K562 (cell line): ENCODE measurements at regions not wholly inside any gene's neighbourhood (a gene's known extent, or its start where the extent isn't known, plus 50 kb on each side); places are given as distances from the start of the nearest gene placed in this dataset.

ENCODE experiments used
- BCL6 ChIP-seq: fragments of 250-450 bp; sonication (Bioruptor Pico); IDR thresholded peaks from 2 replicates; pipeline ENCODE4 v1.4.0; 2020
- BRF2 ChIP-seq: IDR thresholded peaks from 3 replicates; pipeline ENCODE4 v1.6.1; 2011; ENCODE audit warnings: borderline replicate concordance, mild to moderate bottlenecking; ENCODE audit not compliant: insufficient read length, insufficient read depth
- CHD7 ChIP-seq: fragments of 200-600 bp; sonication (generic); IDR thresholded peaks from one replicate; pipeline ENCODE4 v1.6.1; 2012; ENCODE audit warnings: mild to moderate bottlenecking, low read depth, low read length, inconsistent platforms
- CREM ChIP-seq: IDR thresholded peaks from 2 replicates; pipeline ENCODE4 v1.6.1; 2014; ENCODE audit warnings: antibody characterized with exemption, low read depth
- DLX4 ChIP-seq: fragments of 250-450 bp; sonication (Bioruptor Pico); IDR thresholded peaks from 2 replicates; pipeline ENCODE4 v1.6.1; 2021; ENCODE audit warnings: mild to moderate bottlenecking
- FOS ChIP-seq: IDR thresholded peaks from 3 replicates; pipeline ENCODE4 v1.6.1; 2011; ENCODE audit not compliant: insufficient read length; ENCODE audit errors: extremely low read depth
- IRF1 ChIP-seq: sonication (generic); formaldehyde crosslinking; IDR thresholded peaks from 2 replicates; pipeline ENCODE4 v1.8.0; 2022; ENCODE audit warnings: missing genetic modification reagents, mild to moderate bottlenecking, borderline replicate concordance
- SIX5 ChIP-seq, 2 experiments: IDR thresholded peaks; 2 replicates each; pipeline ENCODE4 v1.6.1; 2011; ENCODE audit warnings: low read length in 2 of 2, borderline replicate concordance in 1 of 2, low read depth in 1 of 2, mild to moderate bottlenecking in 1 of 2, moderate library complexity in 1 of 2; ENCODE audit not compliant: insufficient read depth in 1 of 2
- SMAD3 ChIP-seq: fragments of 450-650 bp; formaldehyde crosslinking; conservative IDR thresholded peaks from 2 replicates; pipeline ENCODE4 v1.4.0; 2020; ENCODE audit warnings: mild to moderate bottlenecking
- ZNF12 ChIP-seq: sonication (generic); formaldehyde crosslinking; IDR thresholded peaks from 2 replicates; pipeline ENCODE4 v1.4.0; 2020; ENCODE audit warnings: mild to moderate bottlenecking, missing genetic modification reagents
- ZNF124 ChIP-seq: sonication (generic); formaldehyde crosslinking; IDR thresholded peaks from 2 replicates; pipeline ENCODE4 v1.8.1; 2022; ENCODE audit warnings: missing genetic modification reagents
- ZNF133 ChIP-seq: fragments of 250-450 bp; sonication (Bioruptor Pico); IDR thresholded peaks from 2 replicates; pipeline ENCODE4 v1.4.0; 2020; ENCODE audit warnings: mild to moderate bottlenecking
- ZNF217 ChIP-seq: sonication (generic); formaldehyde crosslinking; IDR thresholded peaks from 2 replicates; pipeline ENCODE4 v1.8.0; 2022; ENCODE audit warnings: mild to moderate bottlenecking, missing genetic modification reagents
- ZNF696 ChIP-seq: fragments of 250-450 bp; sonication (Bioruptor Pico); conservative IDR thresholded peaks from 2 replicates; pipeline ENCODE4 v1.4.0; 2020; ENCODE audit warnings: mild to moderate bottlenecking, moderate library complexity

GRCh38 chr7:87003872-87004798 is 55.3 kb downstream of the ELAPOR2 start (continued):
- TF ChIP-seq CHD7 (no peak), BCL6 (CRISPR knock-in tag) (no peak), BRF2 (no peak), SMAD3 (CRISPR knock-in tag) (0 out of 2 replicates have a peak, but pooled peaks have one; percentile 11), ZNF696 (CRISPR knock-in tag) (no peak), ZNF124 (no peak), ZNF12 (CRISPR knock-in tag) (no peak), IRF1 (CRISPR knock-in tag) (no peak), FOS (no peak), ZNF217 (CRISPR knock-in tag) (no peak), ZNF133 (CRISPR knock-in tag) (no peak), SIX5 (IDR thresholded peaks at IDR 0.05; ENCODE audit: borderline replicate concordance in 1 of 2, insufficient read depth in 1 of 2, low read depth in 1 of 2, low read length in 2 of 2) (no peak), CREM (peak; percentile 94), DLX4 (CRISPR knock-in tag) (no peak)
